ENCODE measurements at regions not wholly inside any gene's neighbourhood (a gene's known extent, or its start where the extent isn't known, plus 50 kb on each side); places are given as distances from the start of the nearest gene placed in this dataset.

DNA sequence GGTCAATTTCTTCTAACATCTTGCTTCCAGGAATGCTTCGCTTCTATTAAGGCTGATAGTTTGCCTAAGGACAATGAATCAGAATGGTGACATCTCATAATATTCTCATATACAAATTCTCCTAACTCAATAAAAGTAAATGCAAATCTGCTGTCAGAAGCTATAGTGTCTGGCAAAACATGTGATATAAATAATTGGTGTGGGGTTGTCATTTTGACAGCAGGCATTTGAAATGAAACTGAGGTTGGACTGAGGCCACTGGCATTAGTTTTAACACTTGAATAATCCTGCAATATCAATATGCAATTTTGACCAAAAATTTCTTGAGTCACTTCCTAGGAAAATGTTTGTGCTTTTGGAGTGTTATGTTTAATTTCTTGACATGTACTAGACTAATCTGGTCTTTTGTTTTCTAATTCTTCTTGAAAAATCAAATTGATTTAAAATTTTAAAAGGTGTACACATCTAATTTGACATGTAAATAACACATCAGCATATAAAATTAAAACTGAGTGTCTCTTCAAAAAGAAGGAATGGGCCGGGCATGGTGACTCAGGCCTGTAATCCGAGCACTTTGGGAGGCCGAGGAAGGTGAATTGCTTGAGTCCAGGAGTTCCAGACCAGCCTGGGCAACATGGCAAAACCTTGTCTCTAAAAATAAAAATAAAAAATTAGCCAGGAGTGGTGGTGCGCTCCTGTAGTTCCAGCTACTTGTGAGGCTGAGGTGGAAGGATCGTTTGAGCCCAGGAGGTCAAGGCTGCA, 92.3 kb upstream of the BTG1 start:
- Histone ChIP-seq H3K79me2 (ENCODE audit: control insufficient read depth, insufficient read depth, low read length) (no peaks in the 10 kb centered on the region), H4K20me1 (ENCODE audit: control insufficient read depth, insufficient read depth) (no peaks in the 10 kb centered on the region), H3K27ac (ENCODE audit: control insufficient read depth, insufficient read depth) (no peak overlapping the region), H2AFZ (ENCODE audit: control insufficient read depth, low read depth, low read length) (no peak overlapping the region), H3K36me3 (ENCODE audit: control insufficient read depth in 2 of 2, insufficient read depth in 2 of 2, low read length in 1 of 2) (no peaks in the 10 kb centered on the region), H3K4me1 (ENCODE audit: control insufficient read depth, insufficient read depth, low read length) (no peaks in the 10 kb centered on the region), H3K4me2 (ENCODE audit: control insufficient read depth, insufficient read depth) (no peak overlapping the region), H3K9me3 (replicated peaks; ENCODE audit: control insufficient read depth, insufficient read depth, low read length) (no peaks in the 10 kb centered on the region), H3K4me3 (no peak overlapping the region), H3K9ac (ENCODE audit: control insufficient read depth, insufficient read depth, low read length) (no peak overlapping the region), H3K27me3 (replicated peaks in 1 of 2; ENCODE audit: control insufficient read depth in 2 of 2, insufficient read depth in 2 of 2, low read length in 1 of 2) (no peaks in the 10 kb centered on the region)
- no peak for TF ChIP-seq SMC3 (IDR thresholded peaks at IDR 0.05; ENCODE audit: borderline replicate concordance, low read length)
- TF ChIP-seq ZZZ3 (IDR thresholded peaks at IDR 0.05; ENCODE audit: control insufficient read depth, insufficient read length, low read depth): no peak
- no peak for TF ChIP-seq EZH2 (IDR thresholded peaks at IDR 0.05; ENCODE audit: borderline replicate concordance, control insufficient read depth, low read depth, low read length)
- TF ChIP-seq SUPT20H (IDR thresholded peaks at IDR 0.05; ENCODE audit: borderline replicate concordance, control insufficient read depth, low read depth, low read length): no peak
- TF ChIP-seq IRF5 (IDR thresholded peaks at IDR 0.05; ENCODE audit: borderline replicate concordance): no peak
- TF ChIP-seq POU2F2 (IDR thresholded peaks at IDR 0.05; ENCODE audit: borderline replicate concordance, low read depth, low read length): no peak
- no peak for TF ChIP-seq SREBF2 (IDR thresholded peaks at IDR 0.05; ENCODE audit: low read length)
- no peak for TF ChIP-seq IRF4 (IDR thresholded peaks at IDR 0.05; ENCODE audit: low read depth, low read length)
- TF ChIP-seq RCOR1 (conservative IDR thresholded peaks at IDR 0.05; ENCODE audit: low read depth, low read length): no peak
- TF ChIP-seq SPI1 (IDR thresholded peaks at IDR 0.05; ENCODE audit: borderline replicate concordance, insufficient read depth, low read depth, low read length): no peak
- ChIA-PET POLR2A (no interaction called here), SMC1A (ENCODE audit: uncharacterized antibody, unreplicated experiment) (interaction anchor here (1.0 kb wide), 1 partner anchor 20 kb away, joined by 3 read pairs; no protein-coding TSS in a partner anchor), CTCF (no interaction called here), RAD21 (ENCODE audit: unreplicated experiment) (no interaction called here)
- intact Hi-C loops (cut with micrococcal nuclease; ENCODE audit: unreplicated experiment): no loop called here
- ATAC-seq (no peak), FAIRE-seq (no peak), DNase-seq (ENCODE audit: low read depth, low spot score) (no peak)
- BruUV-seq (replicated peaks): no TSS peak
- 97% methylated on average over 6 of the region's 6 CpGs for WGBS (ENCODE audit: insufficient coverage, insufficient replicate concordance, low lambda C conversion rate, missing lambda C conversion rate)
- in situ Hi-C loops (cut with MboI): no loop called here

Measured in GM12878 (cell line).